Astrocyte of the spinal cord (primary cell): ENCODE measurements at regions not wholly inside any gene's neighbourhood (a gene's known extent, or its start where the extent isn't known, plus 50 kb on each side); places are given as distances from the start of the nearest gene placed in this dataset.
"Not testable (repeated sequence)": the region's sequence is repeated elsewhere in the genome, so short reads cannot be mapped to it uniquely, and the experiment has no call there.

Source experiments
- DNase-seq: peaks from one replicate; pipeline ENCODE4 v3.0.0; 2011; ENCODE audit warnings: low read depth, low spot score
- H3K4me3 ChIP-seq: 2 replicates; pipeline ENCODE4 v1.5.1; 2011; ENCODE audit warnings: low read depth, mild to moderate bottlenecking, low read length, moderate library complexity
- CTCF ChIP-seq: IDR thresholded peaks from 2 replicates; pipeline ENCODE4 v1.5.1; 2012; ENCODE audit warnings: low read depth, mild to moderate bottlenecking, low read length, inconsistent platforms
- in situ Hi-C: cut with HindIII; loops from 2 replicates; pipeline ENCODE4 v1.10.0; 2017; ENCODE audit warnings: low sequenced_read_pairs

GRCh38 chr1:55786396-55786795 lies 571.2 kb upstream of the USP24 start:
- DNase-seq: no peak
- H3K4me3 ChIP-seq: no peak overlapping the region
- TF ChIP-seq CTCF: no peak
- in situ Hi-C loops: no loop called here

GRCh38 chr1:55784941-55785450 lies 569.8 kb upstream of the USP24 start:
- H3K4me3 ChIP-seq, DNase-seq, in situ Hi-C loops: not testable (repeated sequence)

GRCh38 chr1:55781944-55782482 lies 566.8 kb upstream of the USP24 start:
- peak; percentile 94 for DNase-seq
- TF ChIP-seq CTCF: no peak
- in situ Hi-C loops: no loop called here
- H3K4me3 ChIP-seq: no peak overlapping the region

- no peak for TF ChIP-seq CTCF
- H3K4me3 ChIP-seq: no peak overlapping the region
- in situ Hi-C loops: no loop called here
- DNase-seq: no peak
Observed at GRCh38 chr1:55781003-55781402, 565.8 kb upstream of the USP24 start.

- DNase-seq: no peak
- TF ChIP-seq CTCF: no peak
- no peak overlapping the region for H3K4me3 ChIP-seq
- in situ Hi-C loops: no loop called here
Observed at GRCh38 chr1:55777545-55777944, 562.4 kb upstream of the USP24 start.

- H3K4me3 ChIP-seq: no peak overlapping the region
- in situ Hi-C loops: no loop called here
- no peak for TF ChIP-seq CTCF
- no peak for DNase-seq
Observed at GRCh38 chr1:55775007-55775406, 559.8 kb upstream of the USP24 start.

- no peak for DNase-seq
Observed at GRCh38 chr1:55774446-55774845, 559.3 kb upstream of the USP24 start.

More at GRCh38 chr1:55774446-55774845, 559.3 kb upstream of the USP24 start:
- in situ Hi-C loops: no loop called here
- H3K4me3 ChIP-seq: no peak overlapping the region
- no peak for TF ChIP-seq CTCF
